ENCODE measurements at regions not wholly inside any gene's neighbourhood (a gene's known extent, or its start where the extent isn't known, plus 50 kb on each side); places are given as distances from the start of the nearest gene placed in this dataset.

DNA sequence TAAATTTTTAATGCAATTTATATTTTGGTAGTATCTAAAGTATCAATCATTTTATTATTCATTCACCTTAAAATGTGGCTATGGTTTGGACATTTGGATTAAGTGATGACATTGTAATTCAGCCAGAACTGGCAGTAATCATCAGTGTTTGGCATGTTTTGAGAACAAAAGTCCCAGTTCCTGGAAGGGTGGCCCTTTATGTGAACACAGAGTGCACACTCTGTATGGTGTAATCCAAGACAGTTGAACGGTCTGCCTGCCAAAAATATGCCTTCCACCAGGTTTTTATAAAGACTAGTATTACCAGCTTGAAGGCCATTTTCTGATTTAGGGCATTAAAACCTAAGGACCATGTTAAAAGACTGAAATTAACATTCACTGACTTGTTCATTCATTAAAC, 448.7 kb downstream of the LTN1 start:
- ChIA-PET POLR2A (no interaction called here), CTCF (ENCODE audit: low intra/inter-chr PET ratio) (no interaction called here)
- WGBS (ENCODE audit: insufficient coverage, low coverage, missing lambda C conversion rate), result 0% methylated on average over 1 of the region's 1 CpG
- no peaks in the 10 kb centered on the region for H3K36me3 ChIP-seq (ENCODE audit: control insufficient read depth, insufficient read depth, low read length)
- in situ Hi-C loops (cut with MboI) (no loop called here), intact Hi-C loops (cut with micrococcal nuclease) (no loop called here)
- no peak for ATAC-seq
- no peak for FAIRE-seq
- no peaks in the 10 kb centered on the region for H3K79me2 ChIP-seq (ENCODE audit: control insufficient read depth, insufficient read depth, low read length)
- no peak overlapping the region for H2AFZ ChIP-seq (ENCODE audit: low read depth, low read length)
- BruUV-seq (replicated peaks), result no TSS peak
- no peaks in the 10 kb centered on the region for H3K9me1 ChIP-seq (ENCODE audit: control insufficient read depth, insufficient read depth, low read length)
- no peaks in the 10 kb centered on the region for H3K4me1 ChIP-seq (replicated peaks in 1 of 2; ENCODE audit: control insufficient read depth in 2 of 2, insufficient read depth in 2 of 2, low read length in 2 of 2)
- TF ChIP-seq OTX1 (CRISPR knock-in tag; IDR thresholded peaks at IDR 0.05) (no peak), ZSCAN32 (CRISPR knock-in tag; IDR thresholded peaks at IDR 0.05) (no peak), EP400 (IDR thresholded peaks at IDR 0.05) (no peak), RBM39 (optimal IDR thresholded peaks at IDR 0.05; ENCODE audit: low read depth, low read length) (no peak), MAFF (IDR thresholded peaks at IDR 0.05; ENCODE audit: low read length) (no peak), XRCC4 (IDR thresholded peaks at IDR 0.05; ENCODE audit: extremely low read depth, insufficient read depth, insufficient read length) (no peak), NR2C2 (CRISPR knock-in tag; IDR thresholded peaks at IDR 0.05) (no peak), NR2C2 (tag; IDR thresholded peaks at IDR 0.05) (no peak), ZNF644 (tag; IDR thresholded peaks at IDR 0.05; ENCODE audit: low read depth) (no peak), ELF2 (CRISPR knock-in tag; IDR thresholded peaks at IDR 0.05) (no peak)
- no peak for DNase-seq (ENCODE audit: extremely low read depth in 1 of 4, low spot score in 3 of 4)
- H3K4me2 ChIP-seq (ENCODE audit: insufficient read depth, low read length), result no peak overlapping the region
- H3K9me3 ChIP-seq (replicated peaks; ENCODE audit: control insufficient read depth, insufficient read depth, low read depth, low read length), result peaks cover 1% of the 10 kb centered on the region; the same call in 1 of the 2 replicates
- H3K9ac ChIP-seq (ENCODE audit: insufficient read depth in 1 of 2, low read depth in 2 of 2, low read length in 2 of 2), result no peak overlapping the region
- no peaks in the 10 kb centered on the region for H4K20me1 ChIP-seq (replicated peaks; ENCODE audit: control insufficient read depth, insufficient read depth, low read length)
- H3K4me3 ChIP-seq, result no peak overlapping the region
- H3K27ac ChIP-seq (ENCODE audit: extremely low read depth, low read depth, low read length), result no peak overlapping the region
- no peaks in the 10 kb centered on the region for H3K27me3 ChIP-seq (ENCODE audit: control insufficient read depth in 2 of 2, insufficient read depth in 2 of 2, low read length in 2 of 2)
